ENCODE measurements at regions not wholly inside any gene's neighbourhood (a gene's known extent, or its start where the extent isn't known, plus 50 kb on each side); places are given as distances from the start of the nearest gene placed in this dataset.
A peak's percentile ranks its signal among the peaks of the same experiment; 100 is the strongest.

DNA sequence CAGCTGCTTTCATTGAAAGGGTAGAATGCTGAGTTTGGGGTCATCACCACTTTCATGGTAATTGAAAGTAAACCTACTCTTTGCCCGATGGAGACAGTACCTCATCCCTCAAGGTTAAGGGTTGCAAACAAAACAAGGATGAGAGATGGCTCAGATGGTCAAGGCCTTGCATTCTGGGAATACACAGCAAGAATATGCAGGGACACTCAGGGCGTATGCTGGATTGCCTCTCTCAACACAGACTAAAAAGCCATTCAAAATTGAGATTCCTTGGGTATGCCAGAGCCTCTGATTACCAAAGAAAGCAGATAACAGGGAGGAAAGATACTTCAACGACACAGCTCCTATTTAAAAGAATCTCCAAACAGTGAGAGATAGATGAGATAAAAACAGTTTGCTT, 310.4 kb downstream of the ARAP2 start:
- no peak for DNase-seq (ENCODE audit: extremely low spot score, unreplicated experiment)
- Mint-ChIP-seq H3K27me3 (peaks cover 3% of the 10 kb centered on the region), H3K4me1 (ENCODE audit: unreplicated experiment) (peaks cover 12% of the 10 kb centered on the region), H3K4me3 (peak overlapping the region; percentile 42), H3K9me3 (no peaks in the 10 kb centered on the region), H3K27ac (no peak overlapping the region), H3K36me3 (peaks cover 3% of the 10 kb centered on the region)
- TF ChIP-seq, protein P1, sequence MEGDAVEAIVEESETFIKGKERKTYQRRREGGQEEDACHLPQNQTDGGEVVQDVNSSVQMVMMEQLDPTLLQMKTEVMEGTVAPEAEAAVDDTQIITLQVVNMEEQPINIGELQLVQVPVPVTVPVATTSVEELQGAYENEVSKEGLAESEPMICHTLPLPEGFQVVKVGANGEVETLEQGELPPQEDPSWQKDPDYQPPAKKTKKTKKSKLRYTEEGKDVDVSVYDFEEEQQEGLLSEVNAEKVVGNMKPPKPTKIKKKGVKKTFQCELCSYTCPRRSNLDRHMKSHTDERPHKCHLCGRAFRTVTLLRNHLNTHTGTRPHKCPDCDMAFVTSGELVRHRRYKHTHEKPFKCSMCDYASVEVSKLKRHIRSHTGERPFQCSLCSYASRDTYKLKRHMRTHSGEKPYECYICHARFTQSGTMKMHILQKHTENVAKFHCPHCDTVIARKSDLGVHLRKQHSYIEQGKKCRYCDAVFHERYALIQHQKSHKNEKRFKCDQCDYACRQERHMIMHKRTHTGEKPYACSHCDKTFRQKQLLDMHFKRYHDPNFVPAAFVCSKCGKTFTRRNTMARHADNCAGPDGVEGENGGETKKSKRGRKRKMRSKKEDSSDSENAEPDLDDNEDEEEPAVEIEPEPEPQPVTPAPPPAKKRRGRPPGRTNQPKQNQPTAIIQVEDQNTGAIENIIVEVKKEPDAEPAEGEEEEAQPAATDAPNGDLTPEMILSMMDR (conservative IDR thresholded peaks at IDR 0.05), result no peak

DNA sequence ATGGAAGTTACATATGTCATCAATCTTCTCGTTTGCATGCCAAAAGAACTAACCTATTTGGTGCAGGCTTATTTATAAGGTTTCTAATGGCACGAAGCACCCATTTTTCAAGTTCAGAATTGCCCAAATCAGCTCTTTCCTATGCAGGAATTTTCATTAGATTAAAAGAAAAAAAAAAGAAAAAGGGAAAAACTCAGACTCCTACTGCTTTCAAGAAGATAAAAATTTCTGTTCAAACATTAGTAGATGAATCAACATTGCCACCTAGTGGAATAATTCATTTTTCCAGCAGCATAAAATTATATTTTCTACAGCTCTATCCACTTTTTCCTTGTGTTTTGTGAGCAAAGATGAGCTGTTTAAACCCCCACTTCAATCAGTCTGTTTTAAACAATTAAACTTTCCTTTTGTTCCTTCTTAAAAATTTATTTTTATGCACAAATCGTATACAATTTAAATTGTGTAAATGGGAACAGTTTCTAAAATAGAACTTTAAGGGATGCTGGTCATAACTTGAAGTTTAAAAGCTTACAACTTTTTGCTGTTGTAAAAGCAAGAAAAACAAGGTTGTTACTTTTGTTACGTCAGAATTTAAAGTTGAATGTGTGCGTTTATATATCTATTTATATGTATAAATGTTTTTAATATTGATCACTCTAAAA, 309.9 kb downstream of the ARAP2 start:
- TF ChIP-seq, protein P1 (conservative IDR thresholded peaks at IDR 0.05), result peak; percentile 84
- H3K4me1 Mint-ChIP-seq (ENCODE audit: unreplicated experiment), result peaks cover 12% of the 10 kb centered on the region
- H3K9me3 Mint-ChIP-seq, result no peaks in the 10 kb centered on the region
- peaks cover 3% of the 10 kb centered on the region for H3K36me3 Mint-ChIP-seq
- H3K27me3 Mint-ChIP-seq, result peaks cover 3% of the 10 kb centered on the region
- no peak for DNase-seq (ENCODE audit: extremely low spot score, unreplicated experiment)
- no peak overlapping the region for H3K27ac Mint-ChIP-seq
- H3K4me3 Mint-ChIP-seq, result peak overlapping the region; percentile 42

- H3K4me3 Mint-ChIP-seq, result no peak overlapping the region
- H3K27me3 Mint-ChIP-seq, result peaks cover 3% of the 10 kb centered on the region
- peaks cover 12% of the 10 kb centered on the region for H3K4me1 Mint-ChIP-seq (ENCODE audit: unreplicated experiment)
- DNase-seq (ENCODE audit: extremely low spot score, unreplicated experiment), result no peak
- TF ChIP-seq, protein P1 (conservative IDR thresholded peaks at IDR 0.05), result no peak
- H3K36me3 Mint-ChIP-seq, result peaks cover 3% of the 10 kb centered on the region
- H3K9me3 Mint-ChIP-seq, result no peaks in the 10 kb centered on the region
- no peak overlapping the region for H3K27ac Mint-ChIP-seq
Observed at GRCh38 chr4:35938936-35939335, 305.4 kb downstream of the ARAP2 start.

- peaks cover 3% of the 10 kb centered on the region for H3K27me3 Mint-ChIP-seq
- H3K4me1 Mint-ChIP-seq (ENCODE audit: unreplicated experiment), result peaks cover 6% of the 10 kb centered on the region
- TF ChIP-seq, protein P1 (conservative IDR thresholded peaks at IDR 0.05), result no peak
- H3K9me3 Mint-ChIP-seq, result no peaks in the 10 kb centered on the region
- peaks cover 3% of the 10 kb centered on the region for H3K36me3 Mint-ChIP-seq
- DNase-seq (ENCODE audit: extremely low spot score, unreplicated experiment), result no peak
- H3K27ac Mint-ChIP-seq, result no peak overlapping the region
- H3K4me3 Mint-ChIP-seq, result no peak overlapping the region
Observed at GRCh38 chr4:35939751-35940150, 304.6 kb downstream of the ARAP2 start.

- Mint-ChIP-seq H3K27me3 (no peaks in the 10 kb centered on the region), H3K27ac (no peak overlapping the region), H3K4me3 (no peak overlapping the region), H3K9me3 (no peaks in the 10 kb centered on the region), H3K36me3 (peaks cover 3% of the 10 kb centered on the region), H3K4me1 (ENCODE audit: unreplicated experiment) (peaks cover 6% of the 10 kb centered on the region)
- DNase-seq (ENCODE audit: extremely low spot score, unreplicated experiment), result no peak
- TF ChIP-seq, protein P1 (conservative IDR thresholded peaks at IDR 0.05), result no peak
Observed at GRCh38 chr4:35942092-35942491, 302.2 kb downstream of the ARAP2 start.

Data from type B pancreatic cell (in vitro differentiated cells).